Suppressor macrophage (primary cell): ENCODE measurements at regions not wholly inside any gene's neighbourhood (a gene's known extent, or its start where the extent isn't known, plus 50 kb on each side); places are given as distances from the start of the nearest gene placed in this dataset.
"Not testable (repeated sequence)": the region's sequence is repeated elsewhere in the genome, so short reads cannot be mapped to it uniquely, and the experiment has no call there.

ENCODE experiments used
- DNase-seq, 4 experiments: peaks; one replicate each; pipeline ENCODE4 v3.0.0-alpha.2; 2020 to 2022

GRCh38 chr10:94088926-94089381, 95.2 kb downstream of the PLCE1 start:
- DNase-seq = no peak

GRCh38 chr10:94091649-94092048, 97.9 kb downstream of the PLCE1 start:
- DNase-seq = no peak

GRCh38 chr10:94092848-94093247, 99.1 kb downstream of the PLCE1 start:
- DNase-seq = no peak

GRCh38 chr10:94093286-94093905, 99.7 kb downstream of the PLCE1 start:
- no peak for DNase-seq

GRCh38 chr10:94094540-94094939, 100.8 kb downstream of the PLCE1 start:
- no peak for DNase-seq

- no peak for DNase-seq
Observed at GRCh38 chr10:94097656-94098055, 103.9 kb downstream of the PLCE1 start.

GRCh38 chr10:94098896-94099295, 105.2 kb downstream of the PLCE1 start:
- no peak for DNase-seq

- no peak for DNase-seq
Observed at GRCh38 chr10:94101894-94102293, 108.2 kb downstream of the PLCE1 start.

- no peak for DNase-seq
Observed at GRCh38 chr10:94102436-94102835, 108.7 kb downstream of the PLCE1 start.

GRCh38 chr10:94103192-94103591, 109.5 kb downstream of the PLCE1 start:
- no peak for DNase-seq

- DNase-seq = no peak
Observed at GRCh38 chr10:94103801-94104221, 110.1 kb downstream of the PLCE1 start.

- no peak for DNase-seq
Observed at GRCh38 chr10:94104316-94105000, 110.7 kb downstream of the PLCE1 start.

- DNase-seq = no peak
Observed at GRCh38 chr10:94105226-94105625, 111.5 kb downstream of the PLCE1 start.

- DNase-seq = no peak
Observed at GRCh38 chr10:94107191-94107590, 113.5 kb downstream of the PLCE1 start.

- DNase-seq = no peak
Observed at GRCh38 chr10:94108200-94108599, 114.5 kb downstream of the PLCE1 start.

- no peak for DNase-seq
Observed at GRCh38 chr10:94111367-94111766, 117.6 kb downstream of the PLCE1 start.

- no peak for DNase-seq
Observed at GRCh38 chr10:94112321-94112720, 118.6 kb downstream of the PLCE1 start.

GRCh38 chr10:94115725-94116124, 122.0 kb downstream of the PLCE1 start:
- DNase-seq = no peak

GRCh38 chr10:94116848-94117247, 123.1 kb downstream of the PLCE1 start:
- DNase-seq = no peak

GRCh38 chr10:94122211-94122610, 128.5 kb downstream of the PLCE1 start:
- DNase-seq = no peak

GRCh38 chr10:94123258-94123995, 129.7 kb downstream of the PLCE1 start:
- DNase-seq = no peak

- DNase-seq = not testable (repeated sequence)
Observed at GRCh38 chr10:94124147-94124546, 130.4 kb downstream of the PLCE1 start.

- DNase-seq = not testable (repeated sequence)
Observed at GRCh38 chr10:94125268-94125667, 131.5 kb downstream of the PLCE1 start.

GRCh38 chr10:94125856-94126255, 132.1 kb downstream of the PLCE1 start:
- DNase-seq = no peak
